K562 (cell line): ENCODE measurements at regions not wholly inside any gene's neighbourhood (a gene's known extent, or its start where the extent isn't known, plus 50 kb on each side); places are given as distances from the start of the nearest gene placed in this dataset.

Experiments used
- ATAC-seq: fragments of 200-7000 bp; cut with Tn5 transposase; 3 replicates; pipeline ENCODE4 v1.9.1; 2020; ENCODE audit warnings: moderate library complexity
- BruUV-seq: library from RNA; stranded (reverse); fragments of 400-500 nt; replicated peaks from 2 replicates; lab custom pipeline; 2021; lab: Mats Ljungman, UMichigan
- CTCF ChIA-PET: fragments of 300-600 bp; formaldehyde crosslinking; extraction: SDS; loops from one replicate; lab custom pipeline; 2021; ENCODE audit warnings: low intra/inter-chr PET ratio; lab: Yijun Ruan, JAX
- POLR2A ChIA-PET: fragments of 300-600, 350-650 bp; sonication (Branson Sonifier 250); formaldehyde crosslinking; extraction: SDS; loops from one replicate; lab custom pipeline; 2021; ENCODE audit warnings: antibody characterized with exemption, inconsistent platforms; lab: Yijun Ruan, JAX
- DNase-seq, 4 experiments: peaks; one replicate each; pipeline versions ENCODE4 v3.0.0 to v3.0.0-alpha.2; 2011 to 2018; ENCODE audit warnings: low spot score in 3 of 4, mixed read lengths in 3 of 4; ENCODE audit errors: extremely low read depth in 1 of 4
- FAIRE-seq: peaks from 2 replicates; lab custom pipeline; 2011; peaks lifted over from hg19 to GRCh38; lab: Jason Lieb, UNC
- H2AFZ ChIP-seq: 2 replicates; pipeline ENCODE4 v1.6.0; 2011; ENCODE audit warnings: low read depth, low read length, control low read depth, inconsistent platforms
- H3K27ac ChIP-seq: fragments of 200-600 bp; 3 replicates; pipeline ENCODE4 v1.8.0; 2011; ENCODE audit warnings: low read depth, mild to moderate bottlenecking, control low read depth, inconsistent platforms, low read length, moderate library complexity, mixed read lengths; ENCODE audit errors: extremely low read depth
- H3K27me3 ChIP-seq, 2 experiments: fragments of 300-600 bp in 1 of 2; 2 replicates in 1 of 2; 3 replicates in 1 of 2; pipeline versions ENCODE4 v1.6.0 to v1.8.0; 2011; ENCODE audit warnings: inconsistent platforms in 2 of 2, low read length in 2 of 2, mild to moderate bottlenecking in 1 of 2, mixed read lengths in 1 of 2, moderate library complexity in 1 of 2; ENCODE audit not compliant: control insufficient read depth in 2 of 2, insufficient read depth in 2 of 2
- H3K36me3 ChIP-seq: fragments of 300-600 bp; 3 replicates; pipeline ENCODE4 v1.8.0; 2011; ENCODE audit warnings: mild to moderate bottlenecking, low read length, inconsistent platforms; ENCODE audit not compliant: control insufficient read depth, insufficient read depth
- H3K4me1 ChIP-seq, 2 experiments: fragments of 200-600 bp in 1 of 2; replicated peaks in 1 of 2; 2 replicates in 1 of 2; 3 replicates in 1 of 2; pipeline versions ENCODE4 v1.5.1 to v1.8.0; 2011; ENCODE audit warnings: inconsistent platforms in 2 of 2, low read length in 2 of 2, mild to moderate bottlenecking in 1 of 2, mixed read lengths in 1 of 2, moderate library complexity in 1 of 2; ENCODE audit not compliant: control insufficient read depth in 2 of 2, insufficient read depth in 2 of 2
- H3K4me2 ChIP-seq: 2 replicates; pipeline ENCODE4 v1.6.1; 2011; ENCODE audit warnings: low read length, control low read depth, inconsistent platforms, mixed read lengths; ENCODE audit not compliant: insufficient read depth
- H3K4me3 ChIP-seq: fragments of 200-600 bp; sonication (generic), shearing (Covaris generic); 2 replicates; pipeline ENCODE4 v1.5.1; 2016; ENCODE audit warnings: control low read depth, inconsistent platforms
- H3K79me2 ChIP-seq: fragments of 200-600 bp; 3 replicates; pipeline ENCODE4 v1.8.0; 2011; ENCODE audit warnings: low read length, inconsistent platforms; ENCODE audit not compliant: control insufficient read depth, insufficient read depth
- H3K9ac ChIP-seq, 2 experiments: 2 replicates each; pipeline versions ENCODE4 v1.6.0 to v1.6.1; 2011; ENCODE audit warnings: low read depth in 2 of 2, low read length in 2 of 2, control low read depth in 1 of 2, inconsistent platforms in 1 of 2, mild to moderate bottlenecking in 1 of 2, mixed read lengths in 1 of 2; ENCODE audit not compliant: insufficient read depth in 1 of 2
- H3K9me1 ChIP-seq: one replicate; pipeline ENCODE4 v1.6.0; 2011; ENCODE audit warnings: inconsistent platforms, mild to moderate bottlenecking, low read length, moderate library complexity; ENCODE audit not compliant: control insufficient read depth, insufficient read depth
- H3K9me3 ChIP-seq: replicated peaks from 2 replicates; pipeline ENCODE4 v1.5.1; 2011; ENCODE audit warnings: low read depth, low read length, inconsistent platforms; ENCODE audit not compliant: control insufficient read depth, insufficient read depth
- H4K20me1 ChIP-seq: replicated peaks from 2 replicates; pipeline ENCODE4 v1.6.1; 2011; ENCODE audit warnings: low read length, inconsistent platforms, mixed read lengths; ENCODE audit not compliant: control insufficient read depth, insufficient read depth
- ARID1B ChIP-seq: fragments of 450-650 bp; IDR thresholded peaks from 2 replicates; pipeline ENCODE4 v1.6.1; 2016; ENCODE audit warnings: antibody characterized with exemption, mild to moderate bottlenecking, inconsistent platforms
- BRD9 ChIP-seq: fragments of 450-650 bp; IDR thresholded peaks from 2 replicates; pipeline ENCODE4 v1.6.1; 2018; ENCODE audit warnings: low read depth; ENCODE audit not compliant: partially characterized antibody
- HNRNPL ChIP-seq: fragments of 200-400 bp; formaldehyde crosslinking; IDR thresholded peaks from 2 replicates; pipeline ENCODE4 v1.6.1; 2017; ENCODE audit warnings: low read depth, mild to moderate bottlenecking, low read length
- KDM5B ChIP-seq: fragments of 200-600 bp; sonication (generic); IDR thresholded peaks from 2 replicates; pipeline ENCODE4 v1.6.1; 2012; ENCODE audit warnings: low read depth, mild to moderate bottlenecking, moderate library complexity, low read length, control low read depth, inconsistent platforms; ENCODE audit not compliant: insufficient replicate concordance
- MAFK ChIP-seq: IDR thresholded peaks from 2 replicates; pipeline ENCODE4 v1.6.1; 2011; ENCODE audit warnings: low read length, improper control_type of control experiment
- MAZ ChIP-seq, 2 experiments: fragments of 450-650 bp in 1 of 2; sonication (generic) in 1 of 2; formaldehyde crosslinking; IDR thresholded peaks in 1 of 2; conservative IDR thresholded peaks in 1 of 2; 2 replicates each; pipeline versions ENCODE4 v1.4.0 to v1.5.0; 2020; ENCODE audit warnings: mild to moderate bottlenecking in 1 of 2, missing genetic modification reagents in 1 of 2
- NFRKB ChIP-seq: fragments of 450-650 bp; IDR thresholded peaks from 2 replicates; pipeline ENCODE4 v1.6.1; 2016; ENCODE audit warnings: low read depth
- NFXL1 ChIP-seq: fragments of 450-650 bp; formaldehyde crosslinking; IDR thresholded peaks from 2 replicates; pipeline ENCODE4 v1.4.0; 2021; ENCODE audit warnings: mild to moderate bottlenecking
- POLR3A ChIP-seq: IDR thresholded peaks from 2 replicates; pipeline ENCODE4 v1.6.1; 2011; ENCODE audit warnings: borderline replicate concordance, mild to moderate bottlenecking, moderate library complexity; ENCODE audit not compliant: insufficient read length, insufficient read depth; ENCODE audit errors: extremely low read depth
- RBM34 ChIP-seq: fragments of 200-400 bp; formaldehyde crosslinking; IDR thresholded peaks from 2 replicates; pipeline ENCODE4 v1.6.1; 2018; ENCODE audit warnings: low read length, borderline replicate concordance; ENCODE audit not compliant: insufficient read depth
- STAT5A ChIP-seq: IDR thresholded peaks from 2 replicates; pipeline ENCODE4 v1.6.1; 2012; ENCODE audit warnings: low read length, inconsistent platforms, borderline replicate concordance
- TCFL5 ChIP-seq: fragments of 250-450 bp; sonication (Bioruptor Pico); conservative IDR thresholded peaks from 2 replicates; pipeline ENCODE4 v1.6.1; 2021; ENCODE audit warnings: mild to moderate bottlenecking, moderate library complexity, matching md5 sums
- ZC3H11A ChIP-seq: IDR thresholded peaks from 2 replicates; pipeline ENCODE4 v1.6.1; 2012; ENCODE audit warnings: low read depth, low read length, improper control_type of control experiment
- ZNF133 ChIP-seq: fragments of 250-450 bp; sonication (Bioruptor Pico); IDR thresholded peaks from 2 replicates; pipeline ENCODE4 v1.4.0; 2020; ENCODE audit warnings: mild to moderate bottlenecking
- ZNF175 ChIP-seq: fragments of 200-800 bp; sonication (Bioruptor generic); IDR thresholded peaks from 2 replicates; pipeline ENCODE4 v1.6.1; 2016; ENCODE audit warnings: low read depth, mild to moderate bottlenecking, missing genetic modification characterization, missing compliant biosample characterization
- ZSCAN29 ChIP-seq: fragments of 450-650 bp; IDR thresholded peaks from 2 replicates; pipeline ENCODE4 v1.6.1; 2017
- WGBS: fragments of 100-300 bp; shearing (Covaris generic); methylation state at CpG from one replicate; pipeline ENCODE4 v1.1.6; 2016; ENCODE audit warnings: low coverage, mixed read lengths; ENCODE audit not compliant: insufficient coverage; ENCODE audit errors: missing lambda C conversion rate; 5-methylcytosine and 5-hydroxymethylcytosine counted together
- in situ Hi-C: fragments of 300-500 bp; cut with MboI; formaldehyde crosslinking; loops from 4 replicates; pipeline ENCODE4 v1.15.0; 2018; ENCODE audit warnings: inconsistent platforms, mixed read lengths
- intact Hi-C: fragments of 100-400 bp; cut with micrococcal nuclease; formaldehyde crosslinking; loops from 2 replicates; pipeline ENCODE4 v1.14.2; 2022

DNA sequence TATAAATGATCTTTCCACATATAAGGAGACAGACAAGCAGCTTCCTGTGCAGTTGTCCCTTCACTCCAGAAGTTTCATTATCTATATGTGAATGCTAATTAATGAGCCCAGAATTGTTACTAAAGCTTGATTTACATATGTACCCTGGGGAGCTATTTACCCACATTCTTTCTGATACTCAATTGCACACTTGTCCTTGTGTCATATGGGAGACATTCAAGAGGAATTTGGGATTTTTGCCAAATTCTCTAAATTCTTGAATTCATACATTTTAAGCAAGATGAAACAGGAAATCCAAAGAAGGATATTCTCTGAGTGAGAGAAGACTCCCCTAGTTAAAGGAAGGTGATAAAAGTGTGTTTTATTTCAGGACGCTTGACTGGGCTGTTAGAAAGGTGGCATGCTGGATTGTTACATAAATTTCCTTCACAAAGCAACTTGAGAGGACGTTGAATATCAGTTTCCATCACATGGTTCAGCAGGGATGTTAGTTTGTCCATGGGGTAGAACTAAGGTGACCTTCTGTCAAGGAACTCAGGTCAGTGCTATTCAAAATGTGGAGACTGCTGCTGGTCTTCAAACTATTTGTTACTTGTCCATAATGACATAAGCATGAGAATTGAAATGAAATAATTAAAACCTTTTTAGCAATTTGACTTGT lies 368.2 kb downstream of the IRS1 start (continued):
- TF ChIP-seq ARID1B (no peak), NFXL1 (no peak), KDM5B (no peak), TCFL5 (CRISPR knock-in tag) (no peak), ZNF175 (no peak), RBM34 (no peak)

DNA sequence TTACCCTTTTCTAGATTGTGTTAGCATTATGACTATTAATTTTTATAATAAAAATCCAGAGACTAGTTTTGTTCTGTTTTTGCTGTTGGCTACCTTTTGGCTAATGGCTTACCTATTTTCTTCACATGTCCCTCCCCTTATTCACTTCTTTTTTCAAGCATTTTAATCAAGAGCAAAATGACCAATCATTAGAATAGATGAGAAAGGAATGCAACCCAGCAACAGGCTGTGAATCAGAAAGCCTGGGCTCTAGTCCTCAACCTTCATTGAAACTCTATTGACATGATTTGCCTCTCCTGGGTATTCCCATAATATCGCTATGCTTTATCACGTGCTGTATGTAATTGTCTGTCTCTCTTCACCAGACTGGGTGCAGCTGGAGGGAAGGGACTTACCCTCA lies 370.1 kb downstream of the IRS1 start:
- H3K4me2 ChIP-seq = no peak overlapping the region
- no peak overlapping the region for H3K4me3 ChIP-seq
- no peaks in the 10 kb centered on the region for H3K4me1 ChIP-seq
- ChIA-PET POLR2A (no interaction called here), CTCF (no interaction called here)
- no peaks in the 10 kb centered on the region for H3K36me3 ChIP-seq
- intact Hi-C loops (no loop called here), in situ Hi-C loops (no loop called here)
- BruUV-seq = no TSS peak
- no peaks in the 10 kb centered on the region for H3K9me1 ChIP-seq
- TF ChIP-seq MAZ (CRISPR knock-in tag; conservative IDR thresholded peaks at IDR 0.05 in 1 of 2, IDR thresholded peaks at IDR 0.05 in 1 of 2) (no peak), NFRKB (no peak), ZNF133 (no peak), STAT5A (no peak), BRD9 (no peak), ZSCAN29 (no peak), MAFK (no peak), ZC3H11A (no peak), HNRNPL (no peak), POLR3A (no peak)
- ATAC-seq = no peak
- no peaks in the 10 kb centered on the region for H3K79me2 ChIP-seq
- WGBS = 0% methylated on average over 2 of the region's 2 CpGs
- no peaks in the 10 kb centered on the region for H4K20me1 ChIP-seq
- H3K9me3 ChIP-seq = no peaks in the 10 kb centered on the region
- H3K27me3 ChIP-seq = no peaks in the 10 kb centered on the region
- no peak overlapping the region for H3K9ac ChIP-seq
- no peak overlapping the region for H2AFZ ChIP-seq
- no peak for DNase-seq
- FAIRE-seq = no peak
- no peak overlapping the region for H3K27ac ChIP-seq
